GM23338 (cell line): ENCODE measurements at regions not wholly inside any gene's neighbourhood (a gene's known extent, or its start where the extent isn't known, plus 50 kb on each side); places are given as distances from the start of the nearest gene placed in this dataset.

Experiments
- JUNB ChIP-seq: IDR thresholded peaks from one replicate; pipeline ENCODE4 v1.6.1; 2016; ENCODE audit warnings: antibody characterized with exemption; ENCODE audit not compliant: unreplicated experiment
- POLR2AphosphoS5 ChIP-seq: IDR thresholded peaks from 2 replicates; pipeline ENCODE4 v1.6.1; 2016; ENCODE audit warnings: antibody characterized with exemption, low read depth
- TF ChIP-seq, protein P1 (sequence below), 2 experiments: fragments of 200-600 bp in 1 of 2; sonication (generic) in 1 of 2; conservative IDR thresholded peaks; 2 replicates each; pipeline versions ENCODE4 v1.5.1 to v1.6.1; 2016 to 2017; ENCODE audit warnings: antibody characterized with exemption in 2 of 2, low read depth in 2 of 2, mild to moderate bottlenecking in 2 of 2, moderate library complexity in 1 of 2

GRCh38 chr13:78852709-78853108 is 193.8 kb upstream of the OBI1 start:
- TF ChIP-seq, protein P1, sequence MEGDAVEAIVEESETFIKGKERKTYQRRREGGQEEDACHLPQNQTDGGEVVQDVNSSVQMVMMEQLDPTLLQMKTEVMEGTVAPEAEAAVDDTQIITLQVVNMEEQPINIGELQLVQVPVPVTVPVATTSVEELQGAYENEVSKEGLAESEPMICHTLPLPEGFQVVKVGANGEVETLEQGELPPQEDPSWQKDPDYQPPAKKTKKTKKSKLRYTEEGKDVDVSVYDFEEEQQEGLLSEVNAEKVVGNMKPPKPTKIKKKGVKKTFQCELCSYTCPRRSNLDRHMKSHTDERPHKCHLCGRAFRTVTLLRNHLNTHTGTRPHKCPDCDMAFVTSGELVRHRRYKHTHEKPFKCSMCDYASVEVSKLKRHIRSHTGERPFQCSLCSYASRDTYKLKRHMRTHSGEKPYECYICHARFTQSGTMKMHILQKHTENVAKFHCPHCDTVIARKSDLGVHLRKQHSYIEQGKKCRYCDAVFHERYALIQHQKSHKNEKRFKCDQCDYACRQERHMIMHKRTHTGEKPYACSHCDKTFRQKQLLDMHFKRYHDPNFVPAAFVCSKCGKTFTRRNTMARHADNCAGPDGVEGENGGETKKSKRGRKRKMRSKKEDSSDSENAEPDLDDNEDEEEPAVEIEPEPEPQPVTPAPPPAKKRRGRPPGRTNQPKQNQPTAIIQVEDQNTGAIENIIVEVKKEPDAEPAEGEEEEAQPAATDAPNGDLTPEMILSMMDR (conservative IDR thresholded peaks at IDR 0.05; ENCODE audit: low read depth in 2 of 2) = no peak
- TF ChIP-seq POLR2AphosphoS5 = no peak
- TF ChIP-seq JUNB = no peak
